A549 (cell line): ENCODE measurements at regions not wholly inside any gene's neighbourhood (a gene's known extent, or its start where the extent isn't known, plus 50 kb on each side); places are given as distances from the start of the nearest gene placed in this dataset.

ENCODE experiments used
- EP300 ChIP-seq, 2 experiments: fragments of >200 bp; sonication (Bioruptor Twin); formaldehyde crosslinking; IDR thresholded peaks; 2 replicates in 1 of 2; 3 replicates in 1 of 2; pipeline ENCODE4 v1.6.1; 2016 to 2017
- MYC ChIP-seq: IDR thresholded peaks from 2 replicates; pipeline ENCODE4 v1.6.1; 2012; ENCODE audit warnings: mild to moderate bottlenecking, inconsistent platforms, low read length, improper control_type of control experiment, borderline replicate concordance
- TF ChIP-seq, protein P1 (sequence below): fragments of >200 bp; sonication (Bioruptor Twin); formaldehyde crosslinking; IDR thresholded peaks from 3 replicates; pipeline ENCODE4 v1.5.1; 2016
- TF ChIP-seq, protein P2 (sequence below): IDR thresholded peaks from 2 replicates; pipeline ENCODE4 v1.6.1; 2012

DNA sequence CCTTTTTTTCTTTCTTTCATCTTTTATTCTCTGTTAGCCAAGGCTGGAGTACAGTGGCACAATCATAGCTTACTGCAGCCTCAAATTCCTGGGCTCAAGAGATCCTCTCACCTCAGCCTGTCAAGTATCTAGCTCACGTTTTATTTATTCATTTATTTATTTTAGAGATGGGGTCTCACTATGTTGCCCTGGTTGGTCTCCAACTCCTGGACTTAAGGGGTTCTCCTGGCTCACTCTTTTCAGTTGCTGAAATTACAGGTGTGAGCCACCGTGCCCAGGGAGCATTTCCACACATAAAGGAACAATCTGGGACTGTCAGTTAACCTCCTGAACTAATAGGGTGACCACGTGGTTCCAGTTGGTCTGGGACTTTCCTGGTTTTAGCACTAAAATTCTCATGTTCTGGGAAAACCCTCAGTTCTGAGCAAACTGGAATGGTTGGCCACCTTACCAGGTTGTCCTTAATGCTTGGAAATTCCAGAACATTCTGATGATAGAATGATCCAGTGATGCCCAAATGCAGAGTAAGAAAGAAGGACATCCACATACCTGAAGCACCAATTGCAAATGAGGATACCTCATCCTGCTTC is 105.5 kb upstream of the ZNF217 start:
- TF ChIP-seq, protein P1, sequence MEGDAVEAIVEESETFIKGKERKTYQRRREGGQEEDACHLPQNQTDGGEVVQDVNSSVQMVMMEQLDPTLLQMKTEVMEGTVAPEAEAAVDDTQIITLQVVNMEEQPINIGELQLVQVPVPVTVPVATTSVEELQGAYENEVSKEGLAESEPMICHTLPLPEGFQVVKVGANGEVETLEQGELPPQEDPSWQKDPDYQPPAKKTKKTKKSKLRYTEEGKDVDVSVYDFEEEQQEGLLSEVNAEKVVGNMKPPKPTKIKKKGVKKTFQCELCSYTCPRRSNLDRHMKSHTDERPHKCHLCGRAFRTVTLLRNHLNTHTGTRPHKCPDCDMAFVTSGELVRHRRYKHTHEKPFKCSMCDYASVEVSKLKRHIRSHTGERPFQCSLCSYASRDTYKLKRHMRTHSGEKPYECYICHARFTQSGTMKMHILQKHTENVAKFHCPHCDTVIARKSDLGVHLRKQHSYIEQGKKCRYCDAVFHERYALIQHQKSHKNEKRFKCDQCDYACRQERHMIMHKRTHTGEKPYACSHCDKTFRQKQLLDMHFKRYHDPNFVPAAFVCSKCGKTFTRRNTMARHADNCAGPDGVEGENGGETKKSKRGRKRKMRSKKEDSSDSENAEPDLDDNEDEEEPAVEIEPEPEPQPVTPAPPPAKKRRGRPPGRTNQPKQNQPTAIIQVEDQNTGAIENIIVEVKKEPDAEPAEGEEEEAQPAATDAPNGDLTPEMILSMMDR = no peak
- TF ChIP-seq MYC = no peak
- TF ChIP-seq, protein P2, sequence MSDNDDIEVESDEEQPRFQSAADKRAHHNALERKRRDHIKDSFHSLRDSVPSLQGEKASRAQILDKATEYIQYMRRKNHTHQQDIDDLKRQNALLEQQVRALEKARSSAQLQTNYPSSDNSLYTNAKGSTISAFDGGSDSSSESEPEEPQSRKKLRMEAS = no peak
- no peak for TF ChIP-seq EP300 (IDR thresholded peaks at IDR 0.05)
